ENCODE measurements at regions not wholly inside any gene's neighbourhood (a gene's known extent, or its start where the extent isn't known, plus 50 kb on each side); places are given as distances from the start of the nearest gene placed in this dataset.

DNA sequence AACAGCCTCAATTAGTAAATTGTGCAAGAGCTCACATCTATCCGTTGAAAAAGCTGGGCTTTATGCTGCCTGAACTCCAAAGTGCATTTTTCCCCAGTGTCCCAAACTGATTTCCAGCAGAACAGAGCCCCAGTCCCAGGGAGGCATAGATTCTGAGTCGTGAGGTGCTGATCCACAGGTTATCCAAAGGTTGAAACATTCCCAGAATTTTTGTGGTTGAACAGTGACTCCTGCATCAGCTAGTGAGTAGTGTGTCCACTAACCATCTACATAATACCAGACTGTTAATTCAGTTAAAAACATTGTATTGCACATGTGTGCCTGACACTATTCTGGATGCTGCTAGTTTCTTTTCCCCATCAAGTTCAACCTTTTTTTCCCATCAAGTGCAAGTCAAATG lies 761.5 kb downstream of the GATA3 start:
- no peak overlapping the region for H3K4me3 ChIP-seq
- no peaks in the 10 kb centered on the region for H3K36me3 ChIP-seq
- H3K9me3 ChIP-seq: no peaks in the 10 kb centered on the region
- WGBS: 68% methylated on average over 2 of the region's 2 CpGs
- no peak for DNase-seq (ENCODE audit: low spot score)
- H3K27ac ChIP-seq: no peak overlapping the region
- no peaks in the 10 kb centered on the region for H3K27me3 ChIP-seq (replicated peaks; ENCODE audit: insufficient read depth)
- intact Hi-C loops (cut with DNase I): no loop called here
- H3K4me1 ChIP-seq (replicated peaks): no peaks in the 10 kb centered on the region
- TF ChIP-seq, protein P1, sequence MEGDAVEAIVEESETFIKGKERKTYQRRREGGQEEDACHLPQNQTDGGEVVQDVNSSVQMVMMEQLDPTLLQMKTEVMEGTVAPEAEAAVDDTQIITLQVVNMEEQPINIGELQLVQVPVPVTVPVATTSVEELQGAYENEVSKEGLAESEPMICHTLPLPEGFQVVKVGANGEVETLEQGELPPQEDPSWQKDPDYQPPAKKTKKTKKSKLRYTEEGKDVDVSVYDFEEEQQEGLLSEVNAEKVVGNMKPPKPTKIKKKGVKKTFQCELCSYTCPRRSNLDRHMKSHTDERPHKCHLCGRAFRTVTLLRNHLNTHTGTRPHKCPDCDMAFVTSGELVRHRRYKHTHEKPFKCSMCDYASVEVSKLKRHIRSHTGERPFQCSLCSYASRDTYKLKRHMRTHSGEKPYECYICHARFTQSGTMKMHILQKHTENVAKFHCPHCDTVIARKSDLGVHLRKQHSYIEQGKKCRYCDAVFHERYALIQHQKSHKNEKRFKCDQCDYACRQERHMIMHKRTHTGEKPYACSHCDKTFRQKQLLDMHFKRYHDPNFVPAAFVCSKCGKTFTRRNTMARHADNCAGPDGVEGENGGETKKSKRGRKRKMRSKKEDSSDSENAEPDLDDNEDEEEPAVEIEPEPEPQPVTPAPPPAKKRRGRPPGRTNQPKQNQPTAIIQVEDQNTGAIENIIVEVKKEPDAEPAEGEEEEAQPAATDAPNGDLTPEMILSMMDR (IDR thresholded peaks at IDR 0.05): no peak
- TF ChIP-seq POLR2AphosphoS5 (IDR thresholded peaks at IDR 0.05) (no peak), POLR2A (IDR thresholded peaks at IDR 0.05) (no peak)

DNA sequence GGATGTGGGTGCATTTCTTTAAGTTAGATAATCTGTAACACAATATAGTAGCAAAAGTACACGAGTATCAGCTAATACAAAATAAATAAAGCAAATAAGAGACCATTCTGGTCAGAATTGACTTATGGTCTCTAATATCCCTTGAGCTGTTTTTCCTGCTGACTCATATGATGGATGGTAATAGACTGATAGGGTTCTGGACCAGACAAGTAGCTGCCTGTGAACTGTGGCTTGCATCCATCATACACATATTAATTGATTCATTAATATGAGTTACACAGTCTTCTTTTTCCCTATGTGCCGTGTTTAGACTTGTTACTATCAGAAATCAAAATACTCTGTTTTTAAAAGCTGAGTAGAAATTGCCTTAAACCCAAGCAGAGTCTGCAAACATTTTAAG lies 762.8 kb downstream of the GATA3 start:
- intact Hi-C loops (cut with DNase I): no loop called here
- TF ChIP-seq POLR2AphosphoS5 (IDR thresholded peaks at IDR 0.05) (no peak), POLR2A (IDR thresholded peaks at IDR 0.05) (no peak)
- WGBS: 30% methylated on average over 2 of the region's 2 CpGs
- no peak for DNase-seq (ENCODE audit: low spot score)
- Histone ChIP-seq H3K4me1 (replicated peaks) (no peaks in the 10 kb centered on the region), H3K27me3 (replicated peaks; ENCODE audit: insufficient read depth) (no peaks in the 10 kb centered on the region), H3K9me3 (no peaks in the 10 kb centered on the region), H3K36me3 (no peaks in the 10 kb centered on the region), H3K4me3 (no peak overlapping the region), H3K27ac (no peak overlapping the region)

DNA sequence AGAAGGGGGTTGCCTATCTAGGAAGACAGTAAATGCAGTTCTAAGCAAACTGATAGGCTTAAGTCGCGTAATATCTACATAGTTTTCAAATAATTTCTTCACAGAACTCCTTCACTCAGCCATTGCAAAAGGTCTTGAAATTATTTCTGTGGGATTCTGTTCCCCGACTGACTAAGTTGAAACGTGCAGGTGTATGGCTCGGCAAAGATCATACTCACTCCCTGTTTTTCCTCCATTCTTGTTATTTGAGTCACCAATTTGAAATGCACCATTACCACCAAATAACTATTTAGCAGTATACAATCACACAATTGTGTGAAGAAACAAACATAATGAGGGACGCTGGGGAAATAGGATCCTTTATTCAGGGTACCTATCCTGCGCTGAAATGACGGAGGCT lies 771.1 kb downstream of the GATA3 start:
- intact Hi-C loops (cut with DNase I): no loop called here
- H3K4me1 ChIP-seq (replicated peaks): no peaks in the 10 kb centered on the region
- H3K4me3 ChIP-seq: no peak overlapping the region
- H3K27me3 ChIP-seq (replicated peaks; ENCODE audit: insufficient read depth): no peaks in the 10 kb centered on the region
- DNase-seq (ENCODE audit: low spot score): no peak
- H3K9me3 ChIP-seq: no peaks in the 10 kb centered on the region
- TF ChIP-seq POLR2A (IDR thresholded peaks at IDR 0.05) (no peak), POLR2AphosphoS5 (IDR thresholded peaks at IDR 0.05) (no peak)
- TF ChIP-seq, protein P1 (IDR thresholded peaks at IDR 0.05): no peak
- H3K36me3 ChIP-seq: no peaks in the 10 kb centered on the region
- 76% methylated on average over 8 of the region's 8 CpGs for whole genome bisulfite sequencing
- H3K27ac ChIP-seq: no peak overlapping the region

DNA sequence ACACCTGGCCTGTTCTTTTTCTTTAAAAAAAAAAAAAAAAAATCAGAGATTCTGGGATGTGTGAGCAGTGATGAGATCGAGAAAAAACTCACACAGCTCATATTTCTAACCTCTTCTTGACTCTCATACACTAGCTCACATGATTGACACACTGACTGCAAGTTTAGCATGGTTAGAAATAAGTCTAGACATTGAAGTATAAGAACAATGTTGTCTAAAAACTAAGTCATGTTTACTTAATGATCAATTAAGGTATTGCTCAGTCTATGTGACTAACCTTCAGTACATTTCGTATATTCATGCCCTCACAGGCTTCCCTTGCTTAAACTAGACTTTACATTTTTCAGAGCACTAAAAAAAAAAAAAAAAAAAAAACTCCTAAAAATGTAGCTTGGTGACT lies 775.1 kb downstream of the GATA3 start:
- Histone ChIP-seq H3K27me3 (replicated peaks; ENCODE audit: insufficient read depth) (no peaks in the 10 kb centered on the region), H3K36me3 (no peaks in the 10 kb centered on the region), H3K9me3 (no peaks in the 10 kb centered on the region), H3K4me1 (replicated peaks) (no peaks in the 10 kb centered on the region), H3K4me3 (no peak overlapping the region), H3K27ac (no peak overlapping the region)
- TF ChIP-seq POLR2AphosphoS5 (IDR thresholded peaks at IDR 0.05) (no peak), POLR2A (IDR thresholded peaks at IDR 0.05) (no peak)
- TF ChIP-seq, protein P1 (IDR thresholded peaks at IDR 0.05): no peak
- WGBS: 82% methylated on average over 2 of the region's 2 CpGs
- intact Hi-C loops (cut with DNase I): no loop called here
- DNase-seq (ENCODE audit: low spot score): no peak

DNA sequence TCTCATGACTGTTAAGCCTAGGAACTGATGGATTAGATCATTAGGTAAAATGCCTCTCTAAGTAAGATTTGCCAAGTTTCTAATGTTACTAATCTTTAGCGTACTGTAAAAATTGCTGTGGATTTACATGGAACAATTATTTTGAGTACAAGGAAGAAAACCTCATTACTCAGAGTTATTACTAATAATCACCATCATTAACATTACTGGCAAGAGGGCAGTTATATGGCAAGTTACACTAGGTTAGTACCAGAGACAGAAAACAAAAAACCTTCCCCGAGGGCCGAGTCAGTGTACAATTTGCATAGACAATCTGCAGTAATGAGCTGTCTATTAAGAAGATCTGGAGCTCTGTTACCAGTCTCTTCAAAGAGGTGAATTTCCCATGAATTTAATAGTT lies 775.6 kb downstream of the GATA3 start:
- Histone ChIP-seq H3K27me3 (replicated peaks; ENCODE audit: insufficient read depth) (no peaks in the 10 kb centered on the region), H3K36me3 (no peaks in the 10 kb centered on the region), H3K4me1 (replicated peaks) (no peaks in the 10 kb centered on the region), H3K4me3 (no peak overlapping the region), H3K27ac (no peak overlapping the region), H3K9me3 (no peaks in the 10 kb centered on the region)
- WGBS: 77% methylated on average over 3 of the region's 3 CpGs
- intact Hi-C loops (cut with DNase I): no loop called here
- TF ChIP-seq POLR2A (IDR thresholded peaks at IDR 0.05) (no peak), POLR2AphosphoS5 (IDR thresholded peaks at IDR 0.05) (no peak)
- TF ChIP-seq, protein P1 (IDR thresholded peaks at IDR 0.05): no peak
- no peak for DNase-seq (ENCODE audit: low spot score)
